ENCODE measurements at regions not wholly inside any gene's neighbourhood (a gene's known extent, or its start where the extent isn't known, plus 50 kb on each side); places are given as distances from the start of the nearest gene placed in this dataset.

GRCh38 chr15:70361106-70361505 lies 263.4 kb upstream of the TLE3 start:
- intact Hi-C loops (cut with micrococcal nuclease; ENCODE audit: unreplicated experiment), result no loop called here

GRCh38 chr15:70358871-70359647 lies 261.3 kb upstream of the TLE3 start:
- no peak for DNase-seq (ENCODE audit: low spot score)
- CTCF ChIA-PET, result no interaction called here
- no TSS peak for BruUV-seq (replicated peaks)

More at GRCh38 chr15:70361106-70361505, 263.4 kb upstream of the TLE3 start:
- POLR2A ChIA-PET (ENCODE audit: low non-redundant PET), result no interaction called here
- DNase-seq (ENCODE audit: low spot score), result no peak
- Histone ChIP-seq H3K4me3 (ENCODE audit: low read depth, low read length, poor library complexity, severe bottlenecking) (no peak overlapping the region), H3K4me1 (ENCODE audit: insufficient read depth, low read length, poor library complexity, severe bottlenecking) (no peaks in the 10 kb centered on the region), H3K27ac (ENCODE audit: low read depth, low read length, poor library complexity, severe bottlenecking) (no peak overlapping the region), H3K27me3 (replicated peaks; ENCODE audit: insufficient read depth, low read depth, low read length, poor library complexity) (no peaks in the 10 kb centered on the region), H3K9me3 (ENCODE audit: low read depth, low read length, poor library complexity, severe bottlenecking) (peaks cover 6% of the 10 kb centered on the region), H3K36me3 (ENCODE audit: insufficient read depth, low read length, poor library complexity, severe bottlenecking) (no peaks in the 10 kb centered on the region)
- no TSS peak for BruUV-seq (replicated peaks)
- TF ChIP-seq EZH2 (IDR thresholded peaks at IDR 0.05; ENCODE audit: borderline replicate concordance, low read depth, low read length, poor library complexity, severe bottlenecking) (no peak), CTCF (conservative IDR thresholded peaks at IDR 0.05; ENCODE audit: low read depth, low read length) (no peak)
- CTCF ChIA-PET, result no interaction called here

GRCh38 chr15:70358011-70358819 lies 260.5 kb upstream of the TLE3 start:
- Histone ChIP-seq H3K9me3 (ENCODE audit: low read depth, low read length, poor library complexity, severe bottlenecking) (no peaks in the 10 kb centered on the region), H3K36me3 (ENCODE audit: insufficient read depth, low read length, poor library complexity, severe bottlenecking) (no peaks in the 10 kb centered on the region), H3K4me1 (ENCODE audit: insufficient read depth, low read length, poor library complexity, severe bottlenecking) (no peaks in the 10 kb centered on the region), H3K27me3 (replicated peaks; ENCODE audit: insufficient read depth, low read depth, low read length, poor library complexity) (no peaks in the 10 kb centered on the region), H3K27ac (ENCODE audit: low read depth, low read length, poor library complexity, severe bottlenecking) (no peak overlapping the region), H3K4me3 (ENCODE audit: low read depth, low read length, poor library complexity, severe bottlenecking) (no peak overlapping the region)
- no TSS peak for BruUV-seq (replicated peaks)
- intact Hi-C loops (cut with micrococcal nuclease; ENCODE audit: unreplicated experiment), result no loop called here
- ChIA-PET POLR2A (ENCODE audit: low non-redundant PET) (no interaction called here), CTCF (no interaction called here)
- no peak for DNase-seq (ENCODE audit: low spot score)
- TF ChIP-seq CTCF (conservative IDR thresholded peaks at IDR 0.05; ENCODE audit: low read depth, low read length) (no peak), EZH2 (IDR thresholded peaks at IDR 0.05; ENCODE audit: borderline replicate concordance, low read depth, low read length, poor library complexity, severe bottlenecking) (no peak)

More at GRCh38 chr15:70358871-70359647, 261.3 kb upstream of the TLE3 start:
- Histone ChIP-seq H3K27ac (ENCODE audit: low read depth, low read length, poor library complexity, severe bottlenecking) (no peak overlapping the region), H3K36me3 (ENCODE audit: insufficient read depth, low read length, poor library complexity, severe bottlenecking) (no peaks in the 10 kb centered on the region), H3K9me3 (ENCODE audit: low read depth, low read length, poor library complexity, severe bottlenecking) (no peaks in the 10 kb centered on the region), H3K27me3 (replicated peaks; ENCODE audit: insufficient read depth, low read depth, low read length, poor library complexity) (no peaks in the 10 kb centered on the region), H3K4me1 (ENCODE audit: insufficient read depth, low read length, poor library complexity, severe bottlenecking) (no peaks in the 10 kb centered on the region), H3K4me3 (ENCODE audit: low read depth, low read length, poor library complexity, severe bottlenecking) (no peak overlapping the region)
- POLR2A ChIA-PET (ENCODE audit: low non-redundant PET), result no interaction called here
- intact Hi-C loops (cut with micrococcal nuclease; ENCODE audit: unreplicated experiment), result no loop called here
- TF ChIP-seq EZH2 (IDR thresholded peaks at IDR 0.05; ENCODE audit: borderline replicate concordance, low read depth, low read length, poor library complexity, severe bottlenecking), result no peak
- no peak for TF ChIP-seq CTCF (conservative IDR thresholded peaks at IDR 0.05; ENCODE audit: low read depth, low read length)

All from A673 (cell line).